PC-3 (cell line): ENCODE measurements at regions not wholly inside any gene's neighbourhood (a gene's known extent, or its start where the extent isn't known, plus 50 kb on each side); places are given as distances from the start of the nearest gene placed in this dataset.

Experiments used
- CTCF ChIP-seq: fragments of 300-600 bp; sonication (generic); conservative IDR thresholded peaks from 2 replicates; pipeline ENCODE4 v1.5.1; 2017; ENCODE audit warnings: antibody characterized with exemption, low read depth, mild to moderate bottlenecking, low read length
- EZH2 ChIP-seq: fragments of 300-600 bp; sonication (generic); IDR thresholded peaks from one replicate; pipeline ENCODE4 v1.6.1; 2017; ENCODE audit warnings: antibody characterized with exemption, mild to moderate bottlenecking, low read length; ENCODE audit not compliant: unreplicated experiment

GRCh38 chr1:200298242-200298641 is 111.6 kb downstream of the ZNF281 start:
- TF ChIP-seq EZH2 (no peak), CTCF (no peak)
